IPS DF 4.7 (cell line): ENCODE measurements at regions not wholly inside any gene's neighbourhood (a gene's known extent, or its start where the extent isn't known, plus 50 kb on each side); places are given as distances from the start of the nearest gene placed in this dataset.

Experiments
- DNase-seq: peaks from one replicate; pipeline ENCODE4 v3.0.0-alpha.2; 2013; ENCODE audit warnings: low spot score; ENCODE audit errors: extremely low read depth

- no peak for DNase-seq
Observed at GRCh38 chr4:28555866-28556265, 1695.2 kb downstream of the STIM2 start.

- no peak for DNase-seq
Observed at GRCh38 chr4:28557755-28558154, 1697.1 kb downstream of the STIM2 start.

- DNase-seq = no peak
Observed at GRCh38 chr4:28558895-28559294, 1698.3 kb downstream of the STIM2 start.

GRCh38 chr4:28562913-28563312 is 1702.3 kb downstream of the STIM2 start:
- DNase-seq = no peak

- no peak for DNase-seq
Observed at GRCh38 chr4:28565396-28565795, 1704.8 kb downstream of the STIM2 start.

GRCh38 chr4:28600958-28601357 is 1740.3 kb downstream of the STIM2 start:
- no peak for DNase-seq

GRCh38 chr4:28621591-28621990 is 1761.0 kb downstream of the STIM2 start:
- no peak for DNase-seq

- no peak for DNase-seq
Observed at GRCh38 chr4:28636971-28637370, 1776.3 kb downstream of the STIM2 start.

GRCh38 chr4:28639747-28640146 is 1779.1 kb downstream of the STIM2 start:
- DNase-seq = no peak

GRCh38 chr4:28654618-28655017 is 1794.0 kb downstream of the STIM2 start:
- no peak for DNase-seq

GRCh38 chr4:28665306-28665705 is 1804.7 kb downstream of the STIM2 start:
- no peak for DNase-seq

GRCh38 chr4:28675582-28675981 is 1814.9 kb downstream of the STIM2 start:
- DNase-seq = no peak

GRCh38 chr4:28677808-28678207 is 1817.2 kb downstream of the STIM2 start:
- DNase-seq = no peak

- DNase-seq = peak; percentile 78
Observed at GRCh38 chr4:28682847-28683246, 1822.2 kb downstream of the STIM2 start.

GRCh38 chr4:28686618-28687017 is 1826.0 kb downstream of the STIM2 start:
- DNase-seq = peak; percentile 36

GRCh38 chr4:28690890-28691289 is 1830.2 kb downstream of the STIM2 start:
- no peak for DNase-seq

GRCh38 chr4:28702571-28702970 is 1841.9 kb downstream of the STIM2 start:
- DNase-seq = no peak

GRCh38 chr4:28709891-28710290 is 1849.2 kb downstream of the STIM2 start:
- DNase-seq = no peak

GRCh38 chr4:28723371-28723770 is 1862.7 kb downstream of the STIM2 start:
- DNase-seq = no peak

- DNase-seq = no peak
Observed at GRCh38 chr4:28724239-28724638, 1863.6 kb downstream of the STIM2 start.

- DNase-seq = no peak
Observed at GRCh38 chr4:28730304-28730703, 1869.7 kb downstream of the STIM2 start.

GRCh38 chr4:28744066-28744465 is 1883.4 kb downstream of the STIM2 start:
- DNase-seq = no peak

- DNase-seq = no peak
Observed at GRCh38 chr4:28754376-28754775, 1893.7 kb downstream of the STIM2 start.

GRCh38 chr4:28755081-28755480 is 1894.4 kb downstream of the STIM2 start:
- DNase-seq = no peak
